GM18870 (cell line): ENCODE measurements at regions not wholly inside any gene's neighbourhood (a gene's known extent, or its start where the extent isn't known, plus 50 kb on each side); places are given as distances from the start of the nearest gene placed in this dataset.

Experiments used
- ATAC-seq: cut with Tn5 transposase; IDR thresholded peaks from one replicate; pipeline ENCODE4 v1.9.1; 2021; ENCODE audit warnings: moderate library complexity; ENCODE audit not compliant: unreplicated experiment

GRCh38 chr1:186736971-186737685 is 56.9 kb upstream of the PTGS2 start:
- no peak for ATAC-seq

GRCh38 chr1:186735463-186735862 is 55.2 kb upstream of the PTGS2 start:
- ATAC-seq, result no peak

- no peak for ATAC-seq
Observed at GRCh38 chr1:186730951-186731729, 50.9 kb upstream of the PTGS2 start.
